Hepatic stellate cell (primary cell): ENCODE measurements at regions not wholly inside any gene's neighbourhood (a gene's known extent, or its start where the extent isn't known, plus 50 kb on each side); places are given as distances from the start of the nearest gene placed in this dataset.

Source experiments
- DNase-seq: peaks from one replicate; pipeline ENCODE4 v3.0.0; 2011; ENCODE audit warnings: low spot score

DNA sequence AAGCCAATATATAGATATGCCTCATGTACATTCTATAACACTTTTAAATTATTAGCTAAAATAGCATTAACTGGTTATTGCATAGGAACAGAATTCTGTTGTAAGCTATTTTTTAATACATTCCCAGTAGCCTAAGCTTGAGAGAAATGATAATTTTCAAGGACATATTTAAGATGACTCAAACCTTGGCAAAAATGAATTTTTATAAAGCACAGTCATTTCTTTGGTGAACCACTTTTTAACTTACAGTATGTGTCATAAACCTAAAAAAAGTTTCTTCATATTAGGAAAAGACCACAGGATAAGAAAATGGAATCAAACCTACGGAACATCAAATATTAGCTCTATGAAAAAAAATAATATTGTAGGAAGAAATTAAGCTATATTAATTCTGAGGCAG, 986.3 kb downstream of the STIM2 start:
- no peak for DNase-seq

DNA sequence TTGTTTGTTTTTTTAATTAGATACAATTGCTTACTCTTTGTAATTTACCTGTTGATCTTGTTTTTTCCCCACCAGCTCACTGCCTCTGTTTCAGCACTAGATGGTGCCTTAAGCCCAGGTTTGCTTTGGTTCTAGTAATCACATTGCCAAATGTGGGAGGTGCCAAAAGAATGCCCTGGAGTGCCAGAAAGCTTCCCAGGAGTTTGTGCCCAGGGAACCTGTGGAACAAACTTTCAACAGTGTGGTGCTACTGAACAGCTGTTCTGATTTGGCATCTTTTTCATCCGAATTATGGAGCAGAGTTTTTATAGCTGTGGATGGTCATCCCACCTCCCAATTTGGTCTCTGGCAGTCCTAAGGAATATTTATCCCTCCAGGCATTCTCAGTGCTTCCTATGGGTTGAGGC, 1000.7 kb downstream of the STIM2 start:
- DNase-seq = no peak

DNA sequence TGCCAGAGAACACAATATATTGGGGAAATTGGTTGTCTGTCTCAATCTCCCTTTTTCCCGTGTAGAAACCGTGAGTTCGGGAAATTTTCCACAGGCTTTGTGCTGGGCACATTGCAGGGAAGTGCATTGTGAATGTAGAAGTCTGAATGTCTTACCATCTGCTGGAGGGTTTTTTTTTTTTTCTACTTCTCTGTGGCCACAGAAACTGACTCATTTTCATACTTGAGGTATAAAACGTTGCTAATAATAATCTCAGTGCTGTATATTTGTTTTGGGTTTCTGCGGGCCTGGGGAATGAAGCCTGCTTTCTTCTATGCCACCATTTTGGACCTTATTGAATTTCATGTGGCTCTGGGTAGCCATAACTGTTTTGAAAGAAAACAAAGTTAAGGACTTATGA, 1001.2 kb downstream of the STIM2 start:
- DNase-seq = peak; percentile 7

DNA sequence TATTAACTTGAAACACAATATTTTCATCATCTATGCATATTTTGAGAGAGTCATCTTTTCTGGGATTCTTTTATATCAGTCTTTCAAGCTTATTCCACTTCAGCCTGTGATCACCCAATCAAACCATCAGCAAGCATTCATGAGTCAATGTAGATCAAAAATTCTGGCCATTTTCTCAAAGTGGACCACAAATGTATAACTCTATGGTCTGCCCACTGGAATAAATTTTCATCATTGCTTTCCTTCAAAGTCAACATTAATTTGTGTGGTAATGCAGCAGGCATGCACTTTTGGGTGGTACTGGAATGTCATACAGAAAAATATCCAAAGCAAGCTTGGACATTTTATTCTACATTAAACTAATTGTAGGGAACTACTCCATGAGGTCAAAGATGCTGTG, 1013.0 kb downstream of the STIM2 start:
- DNase-seq = no peak

DNA sequence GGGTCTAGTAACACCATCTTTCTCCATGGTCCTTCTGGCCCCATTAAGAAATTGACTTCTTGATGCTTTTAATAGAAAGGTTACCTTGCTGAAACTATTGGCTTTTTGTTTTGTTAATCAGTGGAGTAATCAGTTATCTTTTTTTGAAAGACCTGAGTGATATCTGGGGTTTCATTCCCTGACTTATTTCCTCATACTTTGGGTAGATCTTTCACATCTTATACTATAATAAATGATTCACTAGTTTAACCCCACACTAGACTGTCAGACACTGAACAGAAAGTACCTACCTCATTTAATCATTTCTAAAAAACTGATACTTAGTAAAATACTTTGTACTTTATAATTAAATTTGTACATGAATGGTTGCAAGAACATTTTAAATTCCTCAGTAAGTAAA, 1021.1 kb downstream of the STIM2 start:
- no peak for DNase-seq

DNA sequence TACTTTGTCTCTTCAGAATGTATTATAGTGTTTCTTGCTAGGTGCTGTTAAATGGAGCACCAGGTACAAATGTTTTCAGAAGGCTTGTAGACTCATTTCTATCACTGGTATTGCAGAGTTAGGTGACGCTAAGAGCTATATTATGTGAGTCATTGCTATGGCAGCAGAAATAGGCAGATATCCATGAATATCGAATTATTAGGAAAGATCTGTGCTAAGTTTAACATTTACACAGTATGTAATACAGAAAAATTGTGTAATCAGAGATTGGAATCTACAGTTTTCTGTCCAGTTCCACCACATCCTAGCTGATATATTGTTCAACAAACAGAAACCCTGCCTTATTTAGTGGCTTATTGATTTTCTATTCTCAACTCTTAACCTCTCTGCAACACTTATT, 1025.5 kb downstream of the STIM2 start:
- DNase-seq = no peak

DNA sequence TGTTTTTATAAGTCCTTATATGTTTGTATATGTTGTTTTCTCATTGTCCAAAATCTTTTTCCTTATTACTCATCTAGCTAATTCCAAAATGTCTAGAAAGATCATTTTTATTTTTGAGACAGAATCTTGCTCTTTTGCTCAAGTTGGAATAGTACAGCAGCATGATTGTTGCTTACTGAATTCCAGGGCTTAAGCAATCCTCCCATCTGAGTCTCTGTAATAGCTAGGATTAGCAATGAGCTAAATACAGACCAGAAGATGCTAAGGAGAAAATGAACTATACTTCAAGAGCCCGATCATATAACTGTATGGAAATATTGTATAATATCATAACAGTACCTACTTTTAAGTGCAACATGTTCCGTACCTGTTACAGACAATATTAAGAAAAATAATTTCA, 1027.0 kb downstream of the STIM2 start:
- DNase-seq = no peak

DNA sequence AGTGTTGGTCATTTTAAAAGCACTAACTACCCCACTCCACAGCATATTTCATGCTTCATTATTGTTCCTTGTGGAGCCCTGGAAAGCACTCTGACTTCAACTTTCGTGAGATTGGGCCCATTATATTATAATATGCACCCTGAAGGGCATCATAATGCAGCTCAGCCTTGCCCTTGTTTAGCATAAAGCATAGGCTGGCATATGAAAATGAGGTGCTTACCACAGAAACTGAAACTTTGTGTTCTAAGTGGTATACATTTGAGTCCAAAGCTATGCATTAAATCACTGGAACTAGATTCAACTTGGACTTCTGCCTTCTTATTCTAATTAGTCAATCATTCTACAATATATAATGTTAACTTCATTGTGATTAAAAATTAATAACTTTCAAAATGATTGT, 1027.9 kb downstream of the STIM2 start:
- DNase-seq = no peak

DNA sequence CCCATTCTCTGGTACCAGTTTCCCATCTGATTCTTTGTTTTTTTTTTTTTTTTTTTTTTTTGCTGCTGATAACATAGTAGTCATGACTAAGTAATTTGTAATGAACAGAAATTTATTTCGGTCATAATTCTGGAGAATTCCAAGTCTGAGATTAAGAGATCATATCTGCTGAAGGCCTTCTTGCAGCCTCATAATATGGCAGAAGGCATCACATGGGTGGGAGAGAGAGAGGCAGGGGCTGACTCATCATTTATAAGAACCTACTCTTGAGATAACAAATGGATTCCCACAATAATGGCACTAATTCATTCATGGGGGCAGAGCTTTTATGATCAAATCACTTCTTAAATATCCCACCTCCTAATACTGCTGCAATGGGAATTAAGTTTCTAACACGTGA, 1034.3 kb downstream of the STIM2 start:
- DNase-seq = no peak

DNA sequence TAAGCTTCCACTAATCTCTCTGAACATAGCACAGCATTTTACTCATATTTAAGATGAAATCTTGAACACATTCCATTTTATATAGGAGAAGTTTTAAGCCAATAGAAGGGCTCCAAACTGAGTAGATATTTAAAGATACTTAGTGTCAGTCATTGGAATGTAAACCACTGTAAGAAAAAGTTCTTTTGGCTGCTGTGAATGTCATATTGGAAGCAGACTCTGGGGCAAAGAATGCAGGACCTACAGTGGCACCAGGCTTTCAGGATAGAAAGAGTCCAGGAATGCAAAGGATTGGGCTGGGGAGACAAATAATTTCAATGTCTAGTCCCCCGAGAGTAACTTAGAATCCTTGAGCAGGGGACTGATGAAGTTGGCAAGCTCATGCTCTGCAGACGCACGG, 1047.7 kb downstream of the STIM2 start:
- no peak for DNase-seq

DNA sequence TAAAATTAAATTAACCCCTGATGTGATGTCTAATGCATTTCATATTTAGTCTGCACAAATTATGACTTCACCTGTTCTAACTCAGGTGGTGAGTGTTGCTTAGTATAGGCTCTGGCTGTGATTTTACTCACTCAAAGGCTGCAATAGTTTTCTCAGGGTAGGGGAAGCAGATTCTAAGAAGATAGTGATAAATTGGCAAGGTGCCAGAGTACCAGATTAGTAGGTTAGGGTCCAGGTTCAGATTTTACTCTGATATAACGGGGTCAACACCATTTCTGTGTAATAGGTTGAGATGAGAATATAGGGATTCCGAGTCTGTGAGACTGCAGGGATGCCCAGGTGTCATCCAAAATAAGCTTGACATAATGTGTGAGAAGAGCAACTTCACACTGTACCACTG, 1049.6 kb downstream of the STIM2 start:
- DNase-seq = no peak

DNA sequence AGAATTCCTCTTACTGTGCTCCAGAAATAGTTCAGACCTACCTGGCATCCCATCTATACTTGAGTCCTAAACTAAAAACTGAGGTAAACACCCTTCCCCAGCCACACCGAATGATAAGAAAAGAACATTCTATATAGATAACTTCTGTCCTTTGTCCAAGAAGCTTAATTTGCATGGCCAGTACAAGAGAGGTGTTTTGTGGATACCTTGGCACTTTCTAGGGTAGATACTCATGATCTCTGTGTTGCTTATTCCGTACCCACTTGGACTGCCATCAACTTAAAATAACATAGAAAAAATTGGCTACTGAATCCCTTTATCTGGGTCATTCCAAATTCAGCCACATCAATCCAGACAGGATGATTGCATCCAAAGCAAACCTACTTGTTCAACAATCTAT, 1050.4 kb downstream of the STIM2 start:
- DNase-seq = no peak

DNA sequence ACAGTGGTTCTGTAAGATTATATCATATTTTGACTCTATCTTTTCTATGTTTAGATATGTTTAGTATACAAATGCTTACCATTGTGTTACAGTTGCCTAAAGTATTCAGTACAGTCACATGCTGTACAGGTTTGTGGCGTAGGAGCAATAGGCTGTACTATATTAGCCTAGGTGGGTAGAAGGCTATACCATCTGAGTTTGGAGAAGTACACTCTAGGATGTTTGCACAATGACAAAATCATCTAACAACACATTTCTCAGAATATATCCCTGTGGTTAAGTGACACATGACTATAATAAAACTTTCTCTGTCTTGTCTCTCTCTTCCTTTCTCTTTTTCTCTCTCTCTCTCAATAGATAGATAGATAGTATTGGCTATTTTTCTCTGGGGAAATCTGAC, 1053.1 kb downstream of the STIM2 start:
- no peak for DNase-seq

DNA sequence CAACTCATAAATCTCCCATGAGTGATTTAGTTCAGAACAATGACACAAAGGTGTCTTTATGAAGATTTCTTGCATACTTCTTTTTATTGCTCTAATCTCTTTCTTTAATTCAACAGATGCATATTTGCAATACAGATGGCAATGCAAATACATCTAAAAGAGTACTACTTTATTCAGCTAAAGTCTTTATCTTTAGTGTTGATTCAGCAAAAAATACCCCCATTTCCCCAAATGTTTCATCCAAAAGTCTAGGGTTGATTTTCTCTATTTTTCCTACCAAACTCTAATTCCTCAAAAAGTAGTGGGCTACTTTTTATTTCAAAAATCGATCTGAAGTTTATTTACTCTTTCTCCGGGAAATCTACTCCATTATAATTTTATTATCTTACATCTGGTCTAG, 1055.2 kb downstream of the STIM2 start:
- no peak for DNase-seq

DNA sequence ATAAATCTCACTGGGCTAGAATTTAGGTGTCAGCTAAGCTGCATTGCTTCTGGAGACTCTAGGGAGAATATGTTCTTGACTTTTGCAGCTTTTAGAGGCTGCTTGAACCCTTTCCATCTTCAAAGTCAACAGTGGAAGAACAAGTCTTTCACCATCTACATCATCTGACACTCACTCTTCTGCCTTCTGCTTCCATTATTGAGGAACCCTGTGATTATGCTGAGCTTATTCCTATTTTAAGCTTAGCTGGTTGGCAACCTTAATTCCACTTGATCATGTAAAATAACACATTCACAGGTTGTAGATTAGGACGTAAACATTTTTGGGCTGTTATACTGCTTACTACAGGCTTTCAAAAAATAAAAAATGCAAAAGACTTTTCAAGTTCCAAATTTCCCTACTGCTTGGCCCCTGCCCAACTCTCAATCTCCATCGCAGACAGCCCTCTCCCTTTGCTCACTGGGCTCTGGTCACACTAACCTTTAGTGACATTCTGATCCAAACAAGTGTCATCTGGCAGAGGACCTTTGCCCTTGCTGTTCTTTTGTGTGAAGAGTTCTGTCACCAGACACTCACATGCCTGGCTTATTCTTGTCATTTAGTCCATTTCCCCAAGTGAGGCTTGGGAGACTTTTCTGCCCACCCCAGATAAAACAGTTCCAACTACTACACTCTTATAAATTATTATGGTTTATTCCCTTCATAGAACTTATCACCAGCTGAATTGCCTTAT, 1056.0 kb downstream of the STIM2 start:
- no peak for DNase-seq

DNA sequence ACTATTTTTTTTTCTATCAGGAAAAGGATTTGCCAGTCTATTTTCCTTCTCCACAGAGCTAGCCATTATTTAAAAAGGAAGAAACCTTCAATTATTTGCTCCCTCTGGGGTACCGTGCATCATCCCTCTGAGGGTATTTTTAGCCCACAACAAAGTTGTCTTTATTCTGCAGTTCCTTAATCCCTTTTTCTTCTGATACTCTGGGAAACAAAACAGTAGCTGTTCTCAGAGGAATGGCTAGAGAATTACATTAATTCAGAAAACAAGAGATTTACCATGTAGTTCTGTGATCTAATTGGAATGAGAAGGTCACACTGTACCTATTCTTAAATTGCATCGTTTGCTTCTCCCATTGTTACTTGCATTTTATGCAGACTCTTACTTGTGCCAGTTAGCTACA, 1056.7 kb downstream of the STIM2 start:
- no peak for DNase-seq

DNA sequence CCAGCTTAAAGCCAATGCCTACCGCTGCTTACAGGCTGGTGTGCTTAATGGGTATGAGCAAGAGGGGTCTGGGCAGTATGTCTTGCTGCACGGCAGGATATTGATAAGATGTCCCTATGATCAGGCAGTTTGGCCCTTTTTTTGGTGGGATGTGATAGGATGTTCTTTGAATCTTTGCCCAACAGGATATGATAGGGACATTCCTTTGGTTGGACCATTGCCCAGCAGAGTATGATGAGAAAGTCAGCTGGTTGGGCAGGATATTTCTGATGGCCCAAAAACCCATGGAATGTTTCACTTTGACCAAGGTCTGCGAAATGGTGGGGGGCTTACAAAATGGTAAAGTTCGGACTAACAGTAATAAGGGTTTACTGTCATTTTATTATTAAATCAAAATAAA, 1060.6 kb downstream of the STIM2 start:
- no peak for DNase-seq

DNA sequence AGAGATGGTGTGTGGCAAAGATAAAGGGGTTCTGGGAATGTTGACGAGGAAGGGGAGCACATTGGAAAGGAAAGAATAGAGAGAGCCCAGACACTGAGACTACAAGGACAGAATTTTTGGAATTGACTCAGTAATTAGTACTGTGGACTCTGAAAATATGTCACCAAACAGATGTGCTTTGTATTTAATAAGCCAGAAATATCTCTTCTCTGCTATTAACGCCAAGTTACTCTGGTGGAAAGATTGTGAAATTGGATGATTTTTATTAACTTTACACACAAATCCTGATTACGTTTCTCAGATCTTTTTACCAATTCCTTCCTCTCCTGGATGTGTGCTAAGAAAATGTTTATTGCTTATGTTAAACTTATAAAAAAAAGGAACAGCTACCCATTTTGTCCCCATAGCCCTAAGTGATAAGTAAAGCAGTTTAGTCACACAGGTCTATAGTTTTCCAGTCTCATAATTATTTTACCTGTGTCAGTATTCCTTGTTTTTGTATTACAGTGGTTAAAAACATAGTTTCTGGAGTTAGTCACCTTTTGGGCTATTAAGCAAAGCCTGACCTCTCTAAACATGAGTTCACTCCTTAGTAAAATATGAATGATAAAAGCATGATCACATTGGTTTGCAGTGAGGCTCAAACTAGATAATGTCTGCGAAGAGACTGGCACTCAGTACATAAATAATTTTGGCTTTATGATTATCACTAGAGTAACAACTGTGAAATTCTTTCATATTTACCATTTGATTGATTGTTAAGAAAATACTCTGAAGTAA, 1068.3 kb downstream of the STIM2 start:
- no peak for DNase-seq

DNA sequence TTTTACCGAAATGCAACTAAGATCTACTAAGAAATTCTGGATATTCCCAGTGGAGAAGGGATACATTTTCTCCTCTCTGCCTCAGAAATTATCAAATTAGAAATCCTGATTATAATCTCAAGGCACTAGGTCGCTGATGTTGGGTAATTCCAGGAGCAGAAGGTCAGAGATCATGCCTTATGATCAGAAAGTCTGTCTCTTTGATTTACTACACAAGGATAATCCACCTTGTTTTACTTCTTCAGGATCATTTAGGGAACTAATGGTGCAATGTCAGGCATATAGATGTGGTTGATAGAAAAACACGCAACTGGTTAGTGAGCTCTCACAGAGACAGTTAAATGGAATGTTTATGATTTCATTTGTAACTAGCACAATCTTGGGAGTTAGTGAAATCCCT, 1069.7 kb downstream of the STIM2 start:
- DNase-seq = no peak

DNA sequence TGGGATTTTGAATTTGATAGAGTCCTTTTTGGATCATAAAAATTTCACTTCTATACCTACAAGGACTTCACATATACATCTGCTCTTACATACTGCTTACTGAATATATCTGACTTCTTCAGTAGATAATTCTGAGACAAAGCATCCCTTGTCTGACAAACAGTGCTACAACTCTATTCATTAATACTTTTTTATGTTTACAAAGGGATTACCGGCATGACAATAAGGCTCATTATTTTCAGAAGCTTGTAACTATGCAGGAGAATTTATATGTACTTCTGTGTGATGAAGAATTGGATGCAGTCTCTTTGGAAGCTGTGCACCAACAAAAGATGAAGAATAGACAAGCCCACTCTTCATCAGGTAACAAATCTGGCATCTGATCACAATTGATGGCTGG, 1070.3 kb downstream of the STIM2 start:
- no peak for DNase-seq

DNA sequence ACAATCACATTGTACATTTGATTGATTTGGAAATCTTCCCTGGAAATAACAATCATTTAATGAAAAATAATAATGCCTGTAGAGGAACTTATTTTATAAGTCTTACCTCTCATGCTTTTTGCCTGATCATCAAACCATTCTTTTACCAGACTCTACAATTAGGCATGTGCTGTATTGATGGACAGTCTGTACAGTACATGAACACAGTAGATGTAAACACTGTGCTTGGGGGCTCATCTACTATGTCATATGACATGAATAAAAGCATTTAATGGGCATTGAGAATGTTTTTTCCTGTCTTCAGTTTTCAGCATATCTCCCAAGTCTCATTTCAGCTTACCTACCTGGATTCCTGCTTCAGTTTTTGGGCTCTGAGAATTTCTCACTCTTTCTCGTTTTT, 1070.9 kb downstream of the STIM2 start:
- no peak for DNase-seq

DNA sequence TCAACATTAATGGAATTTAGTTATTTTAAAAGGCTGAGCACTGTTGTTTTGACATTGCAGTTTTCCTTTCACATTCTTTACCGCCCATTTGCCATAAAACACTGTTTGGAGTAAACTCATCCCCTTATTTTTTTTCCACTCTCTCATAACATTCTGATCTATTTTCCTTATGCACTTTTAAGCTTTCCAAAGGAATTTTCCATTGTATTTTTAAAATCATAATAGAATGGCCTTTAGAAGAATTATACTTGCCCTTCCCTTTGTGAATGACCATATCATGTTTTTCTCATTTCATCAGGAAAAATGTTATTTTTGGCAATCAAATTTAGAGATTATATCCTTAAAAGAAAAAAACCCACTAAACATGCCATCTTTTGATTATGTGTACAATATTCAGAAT, 1074.2 kb downstream of the STIM2 start:
- no peak for DNase-seq

DNA sequence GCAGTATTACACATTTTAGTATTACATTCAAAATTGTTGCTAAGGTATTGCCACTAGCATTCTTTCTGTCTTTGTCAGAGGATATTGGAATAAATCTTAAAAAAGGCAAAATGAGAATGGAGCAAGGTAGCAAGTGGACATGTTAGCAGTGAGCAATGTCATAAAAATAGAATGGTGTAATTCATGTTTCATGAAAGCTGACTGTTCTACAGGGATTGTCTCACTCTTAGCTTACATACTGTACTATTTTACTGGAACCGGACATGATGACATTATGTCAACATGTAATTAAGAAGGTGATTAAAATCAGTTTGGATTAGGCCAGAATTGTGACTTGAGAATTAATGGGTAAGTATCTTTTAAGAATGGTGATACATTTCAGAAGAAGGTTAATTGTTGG, 1086.2 kb downstream of the STIM2 start:
- DNase-seq = no peak

DNA sequence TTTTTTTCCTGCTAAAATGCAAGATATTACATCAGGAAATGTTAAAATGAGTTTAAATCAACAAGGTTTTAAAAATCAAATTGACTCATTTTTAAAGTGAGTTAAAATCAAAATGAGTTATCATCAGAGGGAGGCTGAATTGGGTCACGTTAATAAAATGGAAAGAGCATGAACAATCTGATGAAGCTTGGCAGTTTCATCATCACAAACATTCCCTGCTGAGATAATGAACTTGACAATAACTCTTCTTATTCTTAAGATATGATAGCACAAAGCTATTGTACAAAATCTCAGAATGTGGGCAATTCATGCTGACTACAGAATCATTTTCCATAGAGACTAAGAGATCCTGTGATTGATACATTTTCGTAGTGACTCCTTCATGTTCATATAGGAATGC, 1086.7 kb downstream of the STIM2 start:
- no peak for DNase-seq
